SU-DHL-6 (cell line): ENCODE measurements at regions not wholly inside any gene's neighbourhood (a gene's known extent, or its start where the extent isn't known, plus 50 kb on each side); places are given as distances from the start of the nearest gene placed in this dataset.

Experiments used
- EZH2phosphoT487 ChIP-seq: fragments of 200-600 bp; sonication (generic), shearing (Covaris generic); conservative IDR thresholded peaks from 2 replicates; pipeline ENCODE4 v1.6.1; 2018; ENCODE audit warnings: mild to moderate bottlenecking, antibody characterized with exemption, low read length, moderate library complexity, mixed read lengths
- TF ChIP-seq, protein P1 (sequence below): fragments of 200-600 bp; sonication (generic); IDR thresholded peaks from one replicate; pipeline ENCODE4 v1.5.1; 2017; ENCODE audit warnings: antibody characterized with exemption, mild to moderate bottlenecking, low read length, moderate library complexity; ENCODE audit not compliant: insufficient read depth, poor library complexity, severe bottlenecking

GRCh38 chr1:104190821-104191220 is 441.1 kb downstream of the AMY1C start:
- TF ChIP-seq, protein P1, sequence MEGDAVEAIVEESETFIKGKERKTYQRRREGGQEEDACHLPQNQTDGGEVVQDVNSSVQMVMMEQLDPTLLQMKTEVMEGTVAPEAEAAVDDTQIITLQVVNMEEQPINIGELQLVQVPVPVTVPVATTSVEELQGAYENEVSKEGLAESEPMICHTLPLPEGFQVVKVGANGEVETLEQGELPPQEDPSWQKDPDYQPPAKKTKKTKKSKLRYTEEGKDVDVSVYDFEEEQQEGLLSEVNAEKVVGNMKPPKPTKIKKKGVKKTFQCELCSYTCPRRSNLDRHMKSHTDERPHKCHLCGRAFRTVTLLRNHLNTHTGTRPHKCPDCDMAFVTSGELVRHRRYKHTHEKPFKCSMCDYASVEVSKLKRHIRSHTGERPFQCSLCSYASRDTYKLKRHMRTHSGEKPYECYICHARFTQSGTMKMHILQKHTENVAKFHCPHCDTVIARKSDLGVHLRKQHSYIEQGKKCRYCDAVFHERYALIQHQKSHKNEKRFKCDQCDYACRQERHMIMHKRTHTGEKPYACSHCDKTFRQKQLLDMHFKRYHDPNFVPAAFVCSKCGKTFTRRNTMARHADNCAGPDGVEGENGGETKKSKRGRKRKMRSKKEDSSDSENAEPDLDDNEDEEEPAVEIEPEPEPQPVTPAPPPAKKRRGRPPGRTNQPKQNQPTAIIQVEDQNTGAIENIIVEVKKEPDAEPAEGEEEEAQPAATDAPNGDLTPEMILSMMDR, result no peak
- TF ChIP-seq EZH2phosphoT487, result no peak
